22Rv1 (cell line): ENCODE measurements at regions not wholly inside any gene's neighbourhood (a gene's known extent, or its start where the extent isn't known, plus 50 kb on each side); places are given as distances from the start of the nearest gene placed in this dataset.

Source experiments
- ZFX ChIP-seq: fragments of 450-650 bp; IDR thresholded peaks from 2 replicates; pipeline ENCODE4 v1.6.1; 2017; ENCODE audit warnings: antibody characterized with exemption, borderline replicate concordance
- TF ChIP-seq, protein P1 (sequence below): fragments of 450-650 bp; IDR thresholded peaks from 2 replicates; pipeline ENCODE4 v1.5.1; 2017; ENCODE audit warnings: mild to moderate bottlenecking

DNA sequence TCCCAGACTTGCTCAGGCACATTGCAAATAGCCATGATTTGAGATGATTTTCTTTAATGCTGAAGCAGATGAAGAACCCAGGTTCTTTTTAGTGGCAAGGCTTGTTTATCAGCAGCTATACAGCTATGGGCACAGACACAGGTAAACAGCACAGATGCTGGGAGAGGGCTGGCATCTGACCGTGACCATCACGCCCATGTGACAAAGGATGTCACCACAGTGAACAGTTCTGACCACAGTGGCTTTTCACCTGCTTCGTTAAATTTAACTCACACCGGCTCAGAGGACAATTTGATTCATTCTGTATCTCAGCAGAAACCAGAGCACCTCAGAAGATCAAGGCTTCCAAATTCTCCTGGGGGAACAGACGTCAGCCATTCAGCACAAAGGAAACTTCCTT lies 142.6 kb downstream of the CDH26 start:
- TF ChIP-seq, protein P1, sequence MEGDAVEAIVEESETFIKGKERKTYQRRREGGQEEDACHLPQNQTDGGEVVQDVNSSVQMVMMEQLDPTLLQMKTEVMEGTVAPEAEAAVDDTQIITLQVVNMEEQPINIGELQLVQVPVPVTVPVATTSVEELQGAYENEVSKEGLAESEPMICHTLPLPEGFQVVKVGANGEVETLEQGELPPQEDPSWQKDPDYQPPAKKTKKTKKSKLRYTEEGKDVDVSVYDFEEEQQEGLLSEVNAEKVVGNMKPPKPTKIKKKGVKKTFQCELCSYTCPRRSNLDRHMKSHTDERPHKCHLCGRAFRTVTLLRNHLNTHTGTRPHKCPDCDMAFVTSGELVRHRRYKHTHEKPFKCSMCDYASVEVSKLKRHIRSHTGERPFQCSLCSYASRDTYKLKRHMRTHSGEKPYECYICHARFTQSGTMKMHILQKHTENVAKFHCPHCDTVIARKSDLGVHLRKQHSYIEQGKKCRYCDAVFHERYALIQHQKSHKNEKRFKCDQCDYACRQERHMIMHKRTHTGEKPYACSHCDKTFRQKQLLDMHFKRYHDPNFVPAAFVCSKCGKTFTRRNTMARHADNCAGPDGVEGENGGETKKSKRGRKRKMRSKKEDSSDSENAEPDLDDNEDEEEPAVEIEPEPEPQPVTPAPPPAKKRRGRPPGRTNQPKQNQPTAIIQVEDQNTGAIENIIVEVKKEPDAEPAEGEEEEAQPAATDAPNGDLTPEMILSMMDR, result no peak
- no peak for TF ChIP-seq ZFX
